Mucosa of gallbladder (tissue), 1 donor: ENCODE measurements at regions not wholly inside any gene's neighbourhood (a gene's known extent, or its start where the extent isn't known, plus 50 kb on each side); places are given as distances from the start of the nearest gene placed in this dataset.

Experiments
- DNase-seq: peaks from one replicate; pipeline ENCODE4 v3.0.0-alpha.2; 2020; ENCODE audit warnings: low spot score
- donor health status: DM: no; HTN: no; CAD: no.

DNA sequence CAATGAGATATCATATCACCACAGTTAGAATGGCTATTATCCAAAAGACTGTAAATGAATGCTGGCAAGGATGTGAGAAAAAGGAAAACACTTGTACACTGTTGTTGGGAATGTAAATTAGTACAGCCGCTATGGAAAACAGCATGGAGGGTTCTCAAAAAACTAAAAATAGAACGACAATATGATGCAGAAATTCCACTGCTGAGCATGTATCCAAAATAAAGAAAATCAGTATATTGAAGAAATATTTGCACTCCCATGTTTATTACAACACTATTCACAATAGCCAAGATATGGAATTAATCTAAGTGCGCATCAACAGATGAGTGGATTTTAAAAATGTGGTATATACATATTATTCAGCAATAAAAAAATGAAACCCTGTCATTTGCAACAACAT, 898.9 kb upstream of the MAN1A1 start:
- no peak for DNase-seq

DNA sequence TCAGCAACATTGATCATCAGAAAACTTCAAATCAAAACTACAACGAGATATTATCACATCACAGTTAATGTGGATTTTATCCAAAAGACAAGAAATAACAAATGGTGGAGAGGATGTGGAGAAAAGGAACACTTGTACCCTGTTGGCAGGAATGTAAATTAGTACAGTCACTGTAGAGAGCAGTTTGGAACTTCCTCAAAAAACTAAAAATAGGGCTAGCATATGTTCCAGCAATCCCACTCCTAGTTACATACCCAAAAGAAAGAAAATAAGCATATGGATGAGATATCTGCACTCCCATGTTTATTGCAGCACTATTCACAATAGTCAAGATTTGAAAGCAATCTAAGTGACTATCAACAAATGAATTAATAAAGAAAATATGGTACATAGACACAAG, 887.7 kb upstream of the MAN1A1 start:
- DNase-seq: no peak

DNA sequence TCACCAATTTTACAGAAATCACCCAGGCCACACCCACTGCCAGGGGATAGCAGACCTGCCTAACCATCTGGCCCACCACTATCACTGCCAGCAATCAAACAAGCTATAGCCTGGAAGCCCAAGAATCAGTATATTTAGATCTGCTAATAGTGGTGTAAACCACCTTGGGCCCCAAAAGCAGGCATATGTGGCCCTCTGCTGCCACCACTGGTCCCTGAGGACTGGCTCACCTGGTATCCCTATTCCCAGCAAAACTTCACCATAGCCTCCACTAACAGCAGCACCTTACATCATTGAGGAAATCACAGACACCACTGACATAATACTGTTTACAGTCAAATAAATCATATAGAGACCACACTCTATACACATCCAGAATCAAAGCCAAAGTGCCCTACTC, 880.4 kb upstream of the MAN1A1 start:
- DNase-seq: no peak

DNA sequence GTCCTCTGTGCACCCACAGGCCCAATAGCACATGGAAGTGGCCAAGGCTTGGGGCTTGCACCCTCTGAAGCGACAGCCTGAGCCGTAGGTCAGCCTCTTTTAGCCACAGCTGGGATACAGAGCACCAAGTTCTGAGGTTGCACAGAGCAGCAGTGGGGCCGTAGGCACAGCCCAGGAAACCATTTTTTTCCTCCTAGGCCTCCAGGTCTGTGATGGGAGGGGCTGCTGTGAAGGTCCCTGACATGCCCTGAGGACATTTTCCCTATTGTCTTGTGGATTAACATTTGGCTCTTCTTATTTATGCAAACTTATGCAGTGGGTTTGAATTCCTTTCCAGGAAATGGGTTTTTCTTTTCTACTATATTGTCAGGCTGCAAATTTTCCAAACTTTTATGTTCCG, 878.7 kb upstream of the MAN1A1 start:
- DNase-seq: no peak

DNA sequence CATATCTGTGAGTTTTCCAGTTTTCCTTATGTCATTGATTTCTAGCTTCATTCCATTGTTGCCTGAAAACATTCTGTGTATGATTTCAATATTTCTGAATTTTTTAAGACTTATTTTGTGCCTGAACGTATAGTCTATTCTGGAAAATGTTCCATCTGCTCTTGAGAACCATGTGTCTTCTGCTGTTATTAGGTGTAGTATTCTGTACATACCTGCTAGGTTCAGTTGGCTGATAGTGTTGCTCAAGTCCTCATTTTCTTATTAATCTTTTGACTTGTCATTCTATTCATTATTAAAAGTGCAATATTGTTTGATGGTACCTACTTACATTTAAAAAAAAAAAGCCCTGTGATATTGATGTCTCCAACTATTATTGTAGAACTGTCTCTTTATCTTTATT, 869.8 kb upstream of the MAN1A1 start:
- no peak for DNase-seq

DNA sequence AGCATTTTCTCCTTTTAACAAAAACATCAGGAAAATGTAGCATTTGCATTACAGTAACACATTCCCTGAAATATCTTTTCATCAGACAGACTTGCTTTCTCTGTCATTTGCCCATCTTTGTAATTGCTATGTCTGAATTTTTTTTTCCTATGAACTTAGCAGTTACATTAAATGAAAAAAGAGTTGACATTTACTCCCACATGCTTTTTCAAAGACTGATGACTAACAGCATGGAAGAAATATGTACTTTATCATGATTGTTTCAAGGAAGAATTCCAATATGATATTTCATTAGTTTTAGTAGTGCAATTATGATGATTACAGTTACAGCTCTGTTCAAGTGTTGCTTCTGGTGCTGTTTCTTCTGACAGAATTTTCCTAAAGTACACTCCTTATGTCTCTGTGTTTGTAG, 864.5 kb upstream of the MAN1A1 start:
- no peak for DNase-seq

DNA sequence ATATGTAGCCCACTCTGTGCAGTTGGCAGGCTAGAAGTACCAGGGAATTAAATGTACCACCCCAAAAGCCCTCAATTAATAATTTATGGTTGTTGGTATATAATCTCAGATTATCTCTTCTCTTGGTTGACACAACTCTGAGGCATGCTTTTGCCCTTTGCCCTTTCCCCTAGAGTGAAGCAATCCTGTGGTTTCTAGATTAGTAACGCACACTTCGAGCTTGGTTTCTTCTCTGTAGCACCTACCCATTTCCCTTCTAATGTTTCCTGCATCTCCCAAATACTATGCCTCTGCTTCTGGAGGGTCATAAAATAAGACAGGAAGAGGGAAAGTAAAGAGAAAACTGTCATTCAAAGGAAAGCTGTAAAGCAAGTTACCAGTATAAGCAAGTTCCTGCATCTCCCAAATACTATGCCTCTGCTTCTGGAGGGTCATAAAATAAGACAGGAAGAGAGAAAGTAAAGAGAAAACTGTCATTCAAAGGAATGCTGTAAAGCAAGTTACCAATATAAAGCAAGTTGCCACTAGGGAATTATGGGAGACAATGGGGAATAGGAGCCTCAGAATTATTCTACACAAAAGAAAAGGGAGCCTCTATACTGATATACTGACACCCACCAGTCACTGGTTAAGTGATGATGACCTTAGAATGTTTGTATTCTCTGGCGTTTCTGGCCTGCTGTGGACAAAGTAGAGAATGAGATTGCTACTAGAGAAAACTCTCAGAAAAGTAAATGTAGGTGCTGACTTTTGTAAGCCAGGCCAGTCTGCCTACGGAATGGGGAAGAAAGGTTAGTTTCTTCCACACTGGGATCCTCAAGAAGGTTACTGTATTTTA, 862.6 kb upstream of the MAN1A1 start:
- DNase-seq: no peak

DNA sequence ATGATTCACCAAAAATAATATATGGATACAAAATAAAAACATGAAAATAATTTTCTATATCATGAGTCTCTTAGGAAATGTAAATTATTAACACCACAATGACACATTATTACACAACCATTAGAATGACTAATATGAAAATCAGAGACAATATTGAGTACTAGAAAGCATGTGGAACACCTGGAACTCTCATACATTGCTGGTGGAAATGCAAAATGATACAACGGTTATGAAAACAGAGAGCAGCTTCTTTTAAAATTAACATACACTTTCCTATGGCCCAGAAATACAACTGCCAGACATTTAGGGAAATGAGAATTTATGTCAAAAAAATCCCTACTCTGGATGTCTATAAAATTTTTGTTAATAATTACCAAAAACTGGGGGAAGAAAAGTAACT, 853.3 kb upstream of the MAN1A1 start:
- no peak for DNase-seq

DNA sequence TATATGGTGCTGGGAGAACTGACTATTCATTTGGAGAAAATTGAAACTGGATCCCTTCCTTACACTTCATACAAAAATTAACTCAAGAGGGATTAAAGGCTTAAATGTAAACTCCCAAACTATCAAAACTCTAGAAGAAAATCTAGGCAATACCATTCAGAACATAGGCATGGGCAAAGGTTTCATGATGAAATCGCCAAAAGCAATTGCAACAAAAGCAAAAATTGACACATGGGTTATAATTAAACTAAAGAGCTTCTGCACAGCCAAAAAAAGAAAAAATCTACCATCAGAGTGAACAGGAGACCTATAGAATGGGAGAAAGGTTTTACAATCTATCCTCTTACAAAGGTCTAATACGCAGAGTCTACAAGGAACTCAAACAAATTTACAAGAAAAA, 851.3 kb upstream of the MAN1A1 start:
- DNase-seq: no peak

DNA sequence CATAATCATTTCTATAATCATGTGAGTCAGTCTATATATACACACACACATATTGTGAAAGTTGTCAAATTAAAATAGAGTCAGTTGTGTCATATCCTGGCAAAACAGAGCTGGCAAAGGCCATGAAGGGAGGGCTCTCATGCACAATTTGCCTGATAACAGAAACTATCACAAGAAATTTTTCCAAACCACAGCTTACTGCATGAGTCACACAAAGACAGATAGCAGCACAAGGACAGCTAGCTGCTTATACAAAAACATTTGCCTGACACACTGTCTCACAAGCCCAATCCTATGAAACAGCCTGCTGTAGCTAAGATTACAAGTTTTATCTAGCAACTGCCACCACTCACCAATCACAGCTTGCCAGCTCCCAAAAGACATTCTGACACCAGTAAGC, 848.5 kb upstream of the MAN1A1 start:
- no peak for DNase-seq

DNA sequence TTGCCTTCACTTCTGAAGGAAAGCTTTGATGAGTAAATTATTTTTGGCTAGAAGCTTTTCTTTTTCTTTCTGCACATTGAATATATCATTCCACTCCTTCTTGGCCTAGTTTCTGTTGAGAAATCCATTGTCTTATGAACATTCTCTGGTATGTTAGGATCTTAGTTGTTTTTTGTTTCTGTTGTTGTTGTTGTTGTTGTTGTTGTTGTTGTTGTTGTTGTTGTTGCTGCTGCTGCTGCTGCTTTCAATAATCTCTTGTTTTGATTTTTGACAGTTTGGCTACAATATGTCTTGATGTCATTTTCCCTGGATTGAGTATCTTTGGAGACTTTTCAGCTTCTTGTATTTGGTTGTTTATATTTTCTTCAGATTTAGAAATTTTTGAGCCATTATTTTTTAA, 836.5 kb upstream of the MAN1A1 start:
- no peak for DNase-seq

DNA sequence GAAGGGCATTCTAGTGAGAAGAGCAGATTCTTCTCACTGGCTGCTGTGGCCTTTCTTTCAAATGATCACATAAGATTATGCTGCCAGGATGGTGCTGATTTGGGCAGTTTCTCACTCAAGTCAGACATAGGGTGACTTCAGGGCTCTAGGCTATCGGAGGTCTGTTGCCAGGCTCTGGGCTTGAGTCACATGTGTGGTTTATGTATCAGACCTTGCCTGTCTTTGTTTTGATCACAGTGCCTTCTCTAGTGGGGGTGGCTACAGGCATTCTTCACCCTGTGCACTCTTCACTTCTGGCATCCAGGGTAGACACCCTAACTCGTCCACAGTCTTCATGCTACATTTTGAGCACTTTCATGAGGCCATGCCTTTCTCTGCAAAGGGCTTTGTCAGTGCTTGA, 823.7 kb upstream of the MAN1A1 start:
- no peak for DNase-seq

DNA sequence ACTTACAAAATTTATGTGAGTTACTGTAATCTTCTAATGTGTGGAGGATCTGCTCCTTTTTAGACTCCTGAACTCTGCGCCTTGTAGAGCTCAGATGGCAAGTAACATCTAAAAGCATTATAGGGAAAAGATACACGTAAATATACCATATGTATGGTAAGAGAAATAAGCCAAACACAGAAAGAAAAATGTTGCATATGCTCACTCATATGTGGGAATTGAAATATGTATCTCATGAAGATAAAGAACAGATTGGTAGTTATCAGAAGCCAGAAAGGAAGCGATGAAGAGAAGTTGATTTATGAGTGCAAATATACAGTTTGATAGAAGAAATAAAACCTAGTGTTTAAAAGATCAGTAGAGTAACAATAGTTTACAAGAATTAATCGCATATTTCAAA, 815.0 kb upstream of the MAN1A1 start:
- DNase-seq: no peak

DNA sequence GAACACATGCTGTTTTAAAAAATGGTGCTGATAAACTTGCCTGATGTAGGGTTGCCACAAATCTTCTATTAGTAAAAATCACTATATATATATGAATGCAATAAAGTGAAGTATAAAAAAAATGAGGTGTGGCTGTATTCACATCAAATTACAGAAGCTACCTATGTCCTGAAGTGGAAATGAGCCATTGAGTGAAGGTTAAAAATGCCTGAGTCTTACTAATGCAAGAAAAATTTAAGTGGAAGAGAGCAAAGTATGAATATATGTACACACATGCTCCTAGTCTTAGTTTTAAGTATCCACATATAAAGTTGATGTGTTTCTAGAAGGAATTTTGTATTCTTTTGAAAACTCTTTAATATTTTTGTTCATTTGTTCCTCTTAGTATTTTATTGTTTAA, 808.3 kb upstream of the MAN1A1 start:
- DNase-seq: no peak

DNA sequence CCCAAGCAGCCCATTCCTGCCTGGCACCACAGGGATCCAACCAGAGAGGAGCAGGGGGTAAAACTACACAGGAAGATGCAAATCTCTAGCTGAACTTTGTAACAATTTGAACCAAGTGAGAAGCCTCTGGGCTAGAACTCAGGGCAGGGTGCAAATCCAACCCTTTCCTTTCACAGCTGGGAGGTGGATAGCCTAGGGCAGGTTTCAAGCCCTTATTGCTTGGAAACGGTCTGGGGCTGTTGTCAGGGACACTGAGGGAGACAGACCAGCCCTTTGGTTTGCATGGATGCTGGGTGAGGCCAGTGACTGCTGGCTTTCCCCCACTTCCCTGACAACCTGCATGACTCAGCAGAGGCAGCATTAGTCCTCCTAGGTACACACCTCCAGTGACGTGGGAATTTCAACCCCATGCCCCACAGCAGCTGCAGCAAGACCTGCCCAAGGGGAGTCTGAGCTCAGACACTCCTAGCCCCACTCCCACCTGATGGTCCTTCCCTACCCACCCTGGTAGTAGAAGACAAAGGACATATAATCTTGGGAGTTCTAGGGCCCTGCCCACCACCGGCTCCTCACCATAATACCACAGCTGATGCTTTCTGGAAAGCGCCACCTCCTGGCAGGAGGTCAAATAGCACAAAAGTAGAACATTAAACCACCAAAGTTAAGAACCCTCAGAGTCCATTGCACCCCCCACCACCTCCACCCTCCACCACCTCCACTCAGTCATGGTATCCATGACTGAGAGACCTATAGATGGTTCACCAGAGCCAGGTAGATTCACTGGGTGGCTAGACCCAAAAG, 797.7 kb upstream of the MAN1A1 start:
- DNase-seq: no peak

DNA sequence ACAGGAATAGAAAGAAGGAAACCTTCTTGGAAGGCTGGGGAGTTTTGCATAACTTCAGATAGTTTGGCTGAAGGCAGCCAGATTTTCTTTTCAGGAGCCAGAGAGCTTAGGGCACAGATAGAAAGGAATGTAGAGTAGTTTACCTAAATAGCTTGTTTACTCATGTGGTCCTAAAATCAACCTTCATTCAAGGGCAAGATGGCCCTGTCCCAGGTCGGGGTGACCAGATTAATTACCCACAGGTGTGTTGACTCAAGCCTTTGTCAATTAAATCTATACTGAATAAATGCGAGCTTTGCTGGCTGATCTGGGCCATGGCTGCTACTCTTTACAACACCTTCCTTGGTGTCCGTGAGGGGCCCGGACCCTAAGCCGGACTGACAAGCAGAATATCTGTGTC, 792.0 kb upstream of the MAN1A1 start:
- DNase-seq: no peak

DNA sequence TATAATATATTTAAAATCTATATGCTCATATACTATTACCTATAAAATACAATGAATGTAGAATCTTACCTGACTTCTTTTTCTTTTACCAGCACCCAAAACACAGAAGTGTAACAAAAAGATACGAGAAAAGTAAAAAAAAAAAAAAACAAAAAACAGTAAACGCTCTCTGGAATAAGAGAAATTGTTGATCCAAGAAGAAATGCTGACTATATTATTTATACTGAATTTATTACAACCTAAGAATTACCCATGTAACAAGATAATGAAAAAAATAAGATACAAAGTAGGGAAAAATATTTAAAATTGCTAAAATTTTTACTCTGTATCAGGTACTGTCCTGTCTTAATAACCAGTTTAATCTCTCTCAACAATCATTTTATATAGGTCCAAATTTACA, 787.9 kb upstream of the MAN1A1 start:
- no peak for DNase-seq

DNA sequence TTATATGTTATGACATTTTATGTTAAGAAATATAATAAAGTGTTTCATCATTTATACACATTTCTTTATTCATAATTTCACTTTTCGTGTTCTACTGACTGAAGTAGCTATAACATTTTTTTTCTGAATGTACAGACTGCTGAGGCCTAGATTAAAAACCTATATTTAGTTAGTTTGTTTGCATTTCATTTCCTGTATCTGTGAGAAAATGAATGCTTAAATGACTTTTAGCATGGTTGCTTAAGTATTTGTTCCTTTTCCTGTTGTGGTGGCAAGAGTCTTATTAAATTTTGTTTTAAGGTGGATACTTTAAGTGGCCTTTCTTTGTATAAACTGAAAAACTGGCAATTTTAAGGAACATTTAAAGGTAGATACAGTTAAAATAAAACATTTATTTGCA, 779.7 kb upstream of the MAN1A1 start:
- no peak for DNase-seq

DNA sequence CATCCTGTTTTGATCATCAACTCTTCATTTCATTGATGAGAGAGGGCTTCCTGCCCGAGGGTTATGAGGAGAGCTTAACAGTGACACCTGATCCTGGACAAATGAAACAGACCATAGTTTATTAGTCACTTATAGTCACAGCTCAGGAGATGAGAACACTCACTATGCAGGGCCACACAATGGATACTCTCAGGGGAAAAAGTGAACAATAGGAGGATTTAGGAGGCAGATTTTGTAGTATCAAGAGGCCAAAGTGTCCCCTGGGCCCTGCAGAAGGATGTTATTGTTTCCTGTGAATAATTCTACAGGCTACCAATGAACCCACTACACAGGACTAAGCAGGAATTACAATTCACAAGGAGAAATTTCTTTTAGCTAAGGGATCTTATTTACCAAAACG, 772.8 kb upstream of the MAN1A1 start:
- DNase-seq: no peak

DNA sequence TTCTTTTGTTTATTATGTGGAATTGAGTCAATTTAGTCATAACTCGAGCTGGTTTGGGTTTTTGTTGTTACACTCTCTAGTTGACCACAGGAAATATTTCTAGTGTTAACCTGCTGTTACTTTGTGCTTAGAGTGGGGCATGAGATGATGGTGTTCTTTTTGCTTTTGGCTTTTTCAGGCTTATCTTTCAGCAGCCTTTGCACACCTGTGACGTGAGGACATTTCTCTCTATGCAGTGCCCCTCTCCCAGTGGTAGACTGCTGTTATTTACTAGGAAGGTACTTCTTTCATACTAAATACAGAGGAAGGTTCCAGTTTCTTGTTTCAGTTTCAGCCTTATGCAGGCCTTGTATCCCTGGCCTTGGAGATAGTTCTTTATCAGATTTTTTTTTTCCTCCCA, 766.8 kb upstream of the MAN1A1 start:
- DNase-seq: no peak

DNA sequence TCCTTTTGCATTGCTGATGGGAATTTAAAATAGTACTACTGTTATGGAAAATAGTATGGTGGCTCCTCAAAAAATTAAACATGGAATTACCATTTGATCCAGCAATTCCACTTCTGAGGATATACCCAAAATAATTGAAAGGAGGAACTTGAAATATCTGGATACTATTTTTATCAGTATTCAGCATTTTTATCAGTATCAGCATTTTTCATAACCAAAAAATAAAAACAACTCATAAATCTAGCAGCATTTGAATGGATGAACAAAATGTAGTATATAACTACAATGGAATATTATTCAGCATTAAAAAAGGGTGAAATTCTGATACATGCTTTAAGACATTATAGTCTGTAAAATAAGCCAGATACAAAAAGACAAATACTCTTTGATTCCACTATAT, 763.4 kb upstream of the MAN1A1 start:
- DNase-seq: no peak

DNA sequence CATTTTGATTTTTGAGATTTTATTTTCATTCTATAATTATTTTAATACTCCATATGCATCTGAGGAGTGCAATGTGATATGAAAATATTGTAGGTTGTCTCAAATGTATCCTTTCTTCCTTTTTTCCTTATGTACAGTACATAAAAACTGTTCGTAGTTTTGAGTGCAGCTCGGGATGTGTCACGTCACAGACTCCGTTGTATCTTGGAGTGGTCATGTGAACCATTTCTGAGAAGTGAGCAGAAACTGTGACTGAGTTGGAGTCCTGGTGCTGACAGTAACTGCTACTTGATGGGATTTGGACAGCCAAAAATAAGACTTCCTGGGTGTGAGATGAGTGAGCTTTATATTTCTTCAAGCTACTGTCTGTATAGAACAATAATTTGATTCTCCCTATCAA, 761.4 kb upstream of the MAN1A1 start:
- DNase-seq: no peak

DNA sequence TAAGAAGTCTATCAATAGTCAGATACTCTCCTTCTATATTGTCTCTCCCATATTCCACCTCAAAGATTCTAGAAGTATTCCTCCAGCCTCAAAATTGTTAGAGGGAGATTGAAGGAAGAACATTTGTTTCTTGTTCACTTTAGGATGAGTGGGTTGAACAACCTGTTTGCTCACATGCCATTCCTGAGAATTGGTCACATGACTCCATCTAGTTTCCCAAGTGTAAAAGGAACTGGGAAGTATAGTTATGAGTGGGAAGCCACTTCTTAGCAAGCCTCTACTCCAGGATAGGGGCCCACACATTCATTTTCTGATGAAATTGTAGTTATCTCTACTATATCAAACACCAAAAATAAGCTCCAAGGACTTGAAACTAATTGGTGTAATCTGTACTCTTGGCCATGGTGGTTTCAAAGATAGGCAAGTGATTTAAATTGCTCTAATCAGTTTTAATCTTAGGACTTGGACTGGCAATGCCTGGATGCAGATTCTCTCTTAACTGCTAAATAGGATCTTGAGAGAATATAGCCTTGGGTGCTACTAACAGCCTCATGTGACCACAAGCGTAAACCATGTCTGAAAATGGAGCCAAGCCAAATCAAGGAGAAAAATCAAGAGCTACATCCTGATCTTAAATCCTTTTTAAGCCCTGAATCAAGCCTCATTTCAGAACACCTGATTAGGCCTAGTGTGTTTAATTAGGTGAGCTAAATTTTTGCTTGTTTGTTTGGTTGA, 758.7 kb upstream of the MAN1A1 start:
- DNase-seq: no peak
